GM21526 (cell line): ENCODE measurements at regions not wholly inside any gene's neighbourhood (a gene's known extent, or its start where the extent isn't known, plus 50 kb on each side); places are given as distances from the start of the nearest gene placed in this dataset.
"Not testable (repeated sequence)": the region's sequence is repeated elsewhere in the genome, so short reads cannot be mapped to it uniquely, and the experiment has no call there.

Experiments used
- ATAC-seq: cut with Tn5 transposase; IDR thresholded peaks from one replicate; pipeline ENCODE4 v1.9.1; 2021; ENCODE audit warnings: moderate library complexity; ENCODE audit not compliant: unreplicated experiment, low FRiP score

- ATAC-seq: no peak
These were observed 335.0 kb downstream of the CCER1 start for GRCh38 chr12:90619943-90620342.

DNA sequence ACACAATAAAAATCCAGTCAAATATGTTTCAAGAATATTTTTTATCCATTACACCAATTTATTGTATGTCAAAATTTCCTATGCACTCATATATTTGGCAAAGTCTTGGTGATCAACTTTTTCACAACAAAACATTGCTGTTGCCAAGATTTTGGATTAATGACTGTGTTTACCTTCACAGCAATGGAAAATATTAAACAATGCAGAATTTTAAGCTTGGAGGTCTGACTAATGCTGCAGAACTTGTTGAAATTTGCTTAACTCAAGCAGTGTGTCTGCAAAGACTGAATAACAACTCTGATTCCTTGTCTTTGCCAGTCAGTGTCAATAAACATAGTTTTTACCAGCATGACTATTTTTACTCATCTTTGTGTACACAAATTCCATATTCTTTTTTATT lies 336.4 kb downstream of the CCER1 start:
- no peak for ATAC-seq

DNA sequence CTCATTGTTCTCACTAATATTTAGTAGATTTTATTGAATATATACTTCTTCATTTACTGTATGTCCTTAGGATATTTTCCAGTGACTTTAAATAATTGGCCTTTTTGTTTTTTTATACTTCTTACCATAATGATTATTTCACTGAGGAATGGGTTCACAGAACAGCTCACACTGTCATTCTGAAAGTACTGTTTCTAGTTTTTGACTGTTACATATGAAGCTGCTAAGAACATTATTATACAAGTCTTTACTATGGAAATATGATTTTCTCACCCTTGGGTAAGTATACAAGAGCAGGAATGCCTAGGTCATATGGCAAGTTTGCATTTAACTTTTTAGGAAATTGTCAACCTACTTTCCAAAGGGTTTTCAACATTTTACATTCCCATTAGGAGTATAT lies 343.1 kb downstream of the CCER1 start:
- no peak for ATAC-seq

- ATAC-seq: no peak
These were observed 343.9 kb downstream of the CCER1 start for GRCh38 chr12:90611048-90611447.

DNA sequence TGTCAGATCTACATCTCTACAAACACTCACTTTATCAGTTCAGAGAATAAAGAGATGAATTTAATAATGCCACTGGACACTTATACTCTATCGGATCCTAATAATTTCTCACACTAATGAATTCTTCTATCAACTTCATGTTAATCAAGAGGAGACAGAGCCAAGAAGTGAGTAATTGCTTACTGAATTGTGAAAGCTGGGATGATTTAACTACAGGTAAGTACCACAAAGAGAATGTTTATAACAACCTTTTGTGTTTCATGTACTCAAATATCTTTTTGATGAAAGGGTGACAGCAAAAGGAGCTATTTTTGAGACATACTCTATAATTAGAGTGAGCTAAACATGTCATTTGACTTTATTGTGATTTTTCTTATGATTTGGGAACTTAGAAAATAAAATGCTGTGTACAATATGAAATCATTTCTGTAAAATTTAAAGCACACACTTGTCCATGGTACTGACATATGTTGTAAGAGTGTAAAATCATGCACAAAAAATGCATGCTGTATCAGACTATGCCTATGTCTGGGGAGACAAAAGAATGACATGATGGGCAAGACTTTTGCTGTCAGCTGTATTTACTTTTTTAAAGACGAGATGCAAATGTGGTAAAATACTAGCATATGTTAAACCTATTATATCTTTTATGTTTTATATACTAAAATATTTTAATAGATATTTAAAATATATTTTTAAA lies 361.2 kb downstream of the CCER1 start:
- ATAC-seq: no peak

- no peak for ATAC-seq
These were observed 365.0 kb downstream of the CCER1 start for GRCh38 chr12:90589956-90590355.

DNA sequence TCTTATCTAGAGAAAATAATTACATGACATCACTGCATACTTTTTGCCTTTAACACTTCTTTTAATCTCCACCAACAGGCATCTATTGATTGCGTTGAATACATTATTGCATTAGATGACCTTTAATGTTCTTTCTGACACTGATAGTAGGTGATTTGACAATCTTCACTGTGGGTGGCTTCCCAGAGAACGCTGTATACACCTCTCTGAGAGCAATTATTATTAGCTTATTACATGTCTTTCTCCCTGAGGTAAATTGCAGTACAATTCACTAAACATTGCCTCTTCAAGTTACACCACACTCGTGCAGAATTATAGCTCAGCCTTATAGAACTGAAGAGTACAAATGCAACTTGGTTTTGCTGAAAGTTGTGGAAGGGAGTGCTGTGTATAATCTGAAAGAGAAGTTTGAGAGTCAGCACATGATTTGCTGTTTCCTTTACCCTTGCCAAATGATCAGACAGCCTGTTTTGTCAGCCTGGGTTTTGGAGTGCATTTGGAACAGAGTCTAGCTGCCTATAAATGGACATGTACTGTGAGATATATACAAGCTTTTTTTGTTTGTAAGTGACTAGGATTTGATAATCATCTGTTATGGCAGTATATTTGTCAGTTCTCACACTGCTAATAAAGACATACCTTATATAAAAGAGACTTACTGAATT lies 369.2 kb downstream of the CCER1 start:
- ATAC-seq: no peak

DNA sequence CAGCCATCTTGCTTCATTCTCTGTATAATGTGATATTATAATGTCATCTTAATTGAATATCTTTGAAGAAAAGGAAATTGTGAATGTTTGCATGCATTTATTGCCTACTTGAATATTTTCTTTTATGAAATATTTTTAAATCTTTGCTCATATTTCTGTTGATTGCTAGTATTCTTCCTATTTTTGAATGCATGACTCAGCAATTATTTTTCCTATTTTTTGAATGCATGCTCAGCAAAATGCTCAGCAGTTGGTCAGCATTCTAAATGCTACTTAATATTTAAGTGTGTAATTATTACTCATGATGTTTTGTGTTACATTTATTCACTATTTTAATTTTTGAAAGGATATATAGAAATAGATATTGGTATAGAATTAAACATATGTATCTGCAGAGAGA lies 378.3 kb downstream of the CCER1 start:
- ATAC-seq: no peak

DNA sequence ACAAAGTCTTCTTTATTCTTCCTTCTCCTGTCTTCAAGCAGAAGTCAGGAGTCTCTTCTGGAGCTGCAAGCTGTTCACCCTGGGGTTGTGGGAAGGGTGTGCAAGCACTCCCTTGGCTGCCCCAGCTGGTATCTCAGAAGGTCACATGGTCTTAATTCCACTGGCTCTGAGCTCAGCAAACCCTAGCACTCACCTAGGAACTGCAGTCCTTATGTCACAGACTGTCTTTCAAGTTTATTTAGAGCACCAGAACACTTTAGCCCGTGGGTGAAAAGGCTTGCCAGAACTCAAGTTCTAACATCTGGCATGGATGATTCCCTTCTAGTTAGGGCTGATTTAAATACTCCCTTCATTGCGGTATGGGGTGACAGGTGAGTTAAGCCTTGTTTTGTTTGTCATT lies 379.0 kb downstream of the CCER1 start:
- no peak for ATAC-seq

DNA sequence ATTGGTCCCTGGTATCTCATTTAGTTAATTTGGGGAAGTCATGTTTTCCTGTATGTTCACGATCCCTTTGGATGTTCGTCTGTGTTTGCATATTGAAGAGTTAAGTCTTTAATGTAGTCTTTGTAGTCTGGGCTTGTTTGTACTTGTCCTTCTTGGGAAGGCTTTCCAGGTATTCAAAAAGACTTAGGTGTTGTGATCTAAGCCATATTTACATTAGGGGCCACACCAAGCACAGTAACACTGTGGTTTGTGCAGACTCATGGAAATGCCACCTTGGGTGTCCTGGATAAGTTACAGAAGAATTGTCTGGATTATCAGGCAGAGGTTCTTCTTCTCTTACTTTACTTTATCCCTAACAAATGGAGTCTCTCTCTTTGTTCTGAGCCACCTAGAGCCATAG lies 380.3 kb downstream of the CCER1 start:
- ATAC-seq: no peak

DNA sequence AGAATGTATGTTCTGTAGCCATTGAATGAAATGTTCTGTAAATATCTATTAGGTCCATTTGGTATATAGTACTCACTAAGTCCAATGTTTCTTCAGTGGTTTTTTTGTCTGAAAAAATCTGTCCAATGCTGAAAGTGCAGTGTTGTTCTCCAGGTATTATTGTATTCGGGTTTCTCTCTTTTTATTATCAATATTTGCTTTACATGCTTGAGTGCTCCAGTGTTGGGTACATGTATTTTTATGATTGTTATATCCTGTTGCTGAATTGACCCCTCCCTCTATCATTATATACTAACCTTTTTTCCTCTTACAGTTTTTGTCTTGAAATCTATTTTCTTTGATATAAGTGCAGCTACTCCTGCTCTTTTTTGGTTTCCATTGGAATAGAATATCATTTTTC lies 382.2 kb downstream of the CCER1 start:
- no peak for ATAC-seq

GRCh38 chr12:90569685-90570084 lies 385.3 kb downstream of the CCER1 start:
- no peak for ATAC-seq

DNA sequence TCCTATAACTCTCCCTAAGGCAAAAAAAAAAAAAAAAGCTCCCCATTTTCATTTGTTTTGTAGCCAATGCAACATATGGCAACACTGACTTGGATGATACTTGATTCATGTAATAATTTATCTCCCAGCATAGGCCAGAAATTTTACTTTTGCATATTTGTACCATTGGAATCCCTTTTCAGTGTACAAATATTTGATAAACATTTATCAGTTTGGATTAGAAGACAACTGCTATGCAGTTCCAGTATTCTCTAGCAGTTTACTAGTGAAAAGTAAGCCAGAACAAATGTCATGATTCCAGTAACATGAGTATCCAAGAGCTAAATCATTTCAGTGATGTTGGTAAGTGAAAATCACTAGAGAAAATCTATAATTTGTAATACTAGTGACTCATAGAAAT lies 392.3 kb downstream of the CCER1 start:
- no peak for ATAC-seq

GRCh38 chr12:90548595-90548994 lies 406.4 kb downstream of the CCER1 start:
- ATAC-seq: no peak

DNA sequence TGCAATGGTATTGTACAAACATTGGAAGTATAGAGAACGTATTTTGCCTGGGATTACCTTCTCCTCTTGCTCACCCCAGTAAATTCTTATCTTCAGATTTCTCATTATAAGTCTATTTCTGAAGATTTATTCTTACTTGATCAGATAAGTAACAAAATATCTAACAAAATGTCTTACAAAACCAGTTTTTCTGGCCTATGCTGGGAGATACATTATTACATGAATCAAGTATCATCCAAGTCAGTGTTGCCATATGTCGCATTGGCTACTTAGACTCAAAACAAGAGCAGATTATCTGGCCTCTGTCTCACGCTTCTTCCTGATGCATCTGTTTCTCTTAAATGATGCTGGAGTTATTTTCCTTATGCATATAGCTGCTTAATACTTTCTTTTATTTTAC lies 408.5 kb downstream of the CCER1 start:
- ATAC-seq: no peak

- no peak for ATAC-seq
These were observed 411.1 kb downstream of the CCER1 start for GRCh38 chr12:90543841-90544240.

DNA sequence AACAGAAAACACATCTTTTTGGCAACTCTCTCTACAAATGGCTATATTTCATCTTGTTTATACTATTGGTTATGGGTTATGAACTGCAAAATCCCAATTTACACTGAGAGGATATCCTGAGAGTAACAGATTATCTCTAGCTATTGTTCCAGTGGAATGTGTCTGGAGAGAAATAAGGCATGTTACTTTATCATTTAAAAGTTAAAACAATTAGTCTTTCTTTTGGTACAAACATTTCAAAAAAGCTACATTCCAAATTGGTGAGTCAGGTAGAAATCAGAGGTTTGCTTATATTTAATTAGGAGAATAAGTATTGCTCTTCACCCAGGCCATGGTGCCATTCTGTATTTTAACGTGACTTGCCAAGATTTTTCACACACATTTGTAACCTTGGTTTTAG lies 411.6 kb downstream of the CCER1 start:
- ATAC-seq: no peak

DNA sequence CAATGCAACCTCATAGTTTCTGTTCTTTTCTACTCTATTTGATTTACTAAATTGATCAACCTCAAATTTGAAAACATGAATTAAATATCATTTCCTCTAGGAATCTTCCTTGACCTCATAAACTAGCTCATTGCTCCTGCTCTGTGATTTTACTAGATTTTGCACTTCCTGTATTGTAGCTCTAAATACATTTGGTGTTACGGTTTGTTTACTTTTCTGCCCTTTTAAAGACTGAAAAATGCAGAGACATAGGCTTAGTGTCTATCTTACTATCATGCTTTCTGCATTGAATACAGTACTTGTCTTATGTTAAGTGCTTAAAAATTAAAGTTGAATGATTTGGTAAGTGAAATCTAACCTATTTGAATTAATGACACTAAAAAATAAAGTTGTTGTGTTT lies 412.1 kb downstream of the CCER1 start:
- ATAC-seq: not testable (repeated sequence)

DNA sequence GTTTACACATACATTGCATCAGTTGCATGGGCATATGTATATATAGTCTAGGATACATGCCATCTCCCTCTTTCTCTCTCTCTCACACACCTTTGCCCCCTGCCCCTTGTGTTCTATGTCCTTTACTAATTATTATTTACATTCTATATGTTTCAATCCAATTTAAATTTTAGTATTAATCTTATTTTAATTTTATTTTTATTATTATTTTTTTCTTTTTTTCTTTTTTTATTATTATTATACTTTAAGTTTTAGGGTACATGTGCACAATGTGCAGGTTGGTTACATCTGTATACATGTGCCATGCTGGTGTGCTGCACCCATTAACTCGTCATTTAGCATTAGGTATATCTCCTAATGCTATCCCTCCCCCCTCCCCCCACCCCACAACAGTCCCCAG lies 421.1 kb downstream of the CCER1 start:
- ATAC-seq: not testable (repeated sequence)

DNA sequence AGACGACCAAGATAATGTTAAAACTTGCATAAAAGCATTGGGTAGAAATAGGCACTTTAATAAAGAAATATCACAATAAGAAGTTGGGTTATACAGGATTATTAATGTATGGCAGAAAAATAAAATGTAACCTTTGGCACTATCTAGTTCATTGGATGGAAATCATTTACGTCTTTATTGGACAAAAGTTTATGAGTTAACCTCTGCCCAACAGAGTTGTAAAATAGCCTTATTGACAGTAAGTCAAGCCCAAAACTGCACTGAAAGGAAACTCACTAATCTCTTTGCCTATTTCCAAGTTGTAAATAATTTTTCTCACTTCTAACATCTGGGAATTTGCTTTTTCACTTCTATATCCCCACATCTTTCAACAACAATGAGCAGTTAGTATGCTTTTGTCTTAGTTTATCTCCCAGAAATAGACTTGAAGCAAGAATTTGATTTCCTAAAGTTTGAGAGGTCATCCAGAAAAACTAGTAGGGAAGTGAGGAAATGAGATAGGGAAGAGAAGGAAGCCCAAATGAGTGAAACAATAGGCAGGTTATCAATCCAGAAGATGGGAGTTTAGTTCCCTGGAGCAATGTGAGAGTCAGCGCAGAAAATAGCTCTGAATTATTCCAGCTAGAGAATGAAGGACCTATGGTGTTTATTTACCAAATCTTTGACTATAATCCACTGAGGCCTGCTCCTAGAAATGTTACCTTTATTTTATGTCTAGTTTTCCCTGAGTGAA lies 434.8 kb downstream of the CCER1 start:
- no peak for ATAC-seq

DNA sequence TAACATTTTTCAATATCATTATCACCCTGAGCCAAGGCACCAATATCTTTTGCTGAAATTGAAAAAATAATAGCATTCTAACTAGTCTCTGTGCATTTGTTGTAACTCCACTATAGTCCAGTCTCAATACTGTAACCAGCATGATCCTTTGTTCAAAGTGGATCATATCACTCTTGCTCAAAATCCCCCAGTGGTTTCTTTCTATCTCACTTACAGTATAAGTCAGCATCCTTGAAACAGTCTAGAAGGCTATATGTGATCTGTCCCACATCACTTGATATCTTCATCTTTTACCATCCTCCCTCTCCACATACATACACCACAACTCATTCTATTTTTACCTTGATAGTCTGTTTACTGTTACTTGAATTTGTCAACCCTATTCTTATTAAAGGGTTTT lies 435.7 kb downstream of the CCER1 start:
- ATAC-seq: no peak
